A549 (cell line): ENCODE measurements at regions not wholly inside any gene's neighbourhood (a gene's known extent, or its start where the extent isn't known, plus 50 kb on each side); places are given as distances from the start of the nearest gene placed in this dataset.

Experiments
- ATAC-seq, 2 experiments: fragments of 200-7000 bp in 1 of 2; fragments of >200 bp in 1 of 2; cut with Nextera tagmentation in 1 of 2; cut with Tn5 transposase in 1 of 2; 3 replicates each; pipeline versions ENCODE4 v1.8.0 to v1.9.1; 2018 to 2020; ENCODE audit warnings: mild to moderate bottlenecking in 1 of 2, moderate library complexity in 1 of 2
- CTCF ChIA-PET: fragments of 300-600 bp; sonication (Branson Sonifier 250); formaldehyde crosslinking; extraction: SDS; loops from one replicate; lab custom pipeline; 2021; ENCODE audit warnings: antibody characterized with exemption, inconsistent platforms; lab: Yijun Ruan, JAX
- POLR2A ChIA-PET: fragments of 350-600 bp; formaldehyde crosslinking; extraction: SDS; loops from one replicate; lab custom pipeline; 2021; ENCODE audit warnings: antibody characterized with exemption, inconsistent platforms; lab: Yijun Ruan, JAX
- DNase-seq, 2 experiments: peaks; one replicate each; pipeline versions ENCODE4 v3.0.0 to v3.0.0-alpha.2; 2011 to 2016; ENCODE audit warnings: low read depth in 1 of 2, low spot score in 1 of 2
- FAIRE-seq: peaks from 2 replicates; lab custom pipeline; 2011; peaks lifted over from hg19 to GRCh38; lab: Jason Lieb, UNC
- H3K27ac ChIP-seq, 2 experiments: fragments of >200 bp; sonication (Bioruptor Twin); formaldehyde crosslinking; 3 replicates each; pipeline ENCODE4 v1.5.1; 2016 to 2017
- H3K4me1 ChIP-seq: fragments of >200 bp; sonication (Bioruptor Twin); formaldehyde crosslinking; 3 replicates; pipeline ENCODE4 v1.6.1; 2016
- H3K4me2 ChIP-seq: fragments of >200 bp; sonication (Bioruptor Twin); formaldehyde crosslinking; 3 replicates; pipeline ENCODE4 v1.6.1; 2016
- H3K4me3 ChIP-seq: fragments of >200 bp; sonication (Bioruptor Twin); formaldehyde crosslinking; 3 replicates; pipeline ENCODE4 v1.5.1; 2016
- H3K9me3 ChIP-seq: fragments of >200 bp; sonication (Bioruptor Twin); formaldehyde crosslinking; 3 replicates; pipeline ENCODE4 v1.6.1; 2016
- BHLHE40 ChIP-seq: IDR thresholded peaks from 2 replicates; pipeline ENCODE4 v1.6.1; 2012; ENCODE audit warnings: low read depth, low read length, inconsistent platforms
- CBX8 ChIP-seq: fragments of 200-600 bp; sonication (generic); IDR thresholded peaks from 2 replicates; pipeline ENCODE4 v1.6.1; 2016
- EHF ChIP-seq: fragments of 250-450 bp; sonication (Bioruptor Pico); IDR thresholded peaks from 2 replicates; pipeline ENCODE4 v1.5.0; 2020; ENCODE audit warnings: mild to moderate bottlenecking
- FOSL2 ChIP-seq, 2 experiments: fragments of 450-650 bp in 1 of 2; fragments of >200 bp in 1 of 2; sonication (Bioruptor Twin) in 1 of 2; formaldehyde crosslinking; IDR thresholded peaks; 2 replicates each; pipeline versions ENCODE4 v1.5.0 to v1.6.1; 2016 to 2020; ENCODE audit warnings: mild to moderate bottlenecking in 1 of 2, moderate library complexity in 1 of 2
- GATA3 ChIP-seq: IDR thresholded peaks from 2 replicates; pipeline ENCODE4 v1.6.1; 2012; ENCODE audit warnings: borderline replicate concordance
- HOXA7 ChIP-seq: fragments of 250-450 bp; sonication (Bioruptor Pico); IDR thresholded peaks from 2 replicates; pipeline ENCODE4 v1.5.0; 2020; ENCODE audit warnings: mild to moderate bottlenecking, moderate library complexity
- HOXB13 ChIP-seq: fragments of 250-450 bp; sonication (Bioruptor Pico); IDR thresholded peaks from 2 replicates; pipeline ENCODE4 v1.5.0; 2020; ENCODE audit warnings: low read depth, mild to moderate bottlenecking, moderate library complexity
- HOXB5 ChIP-seq: fragments of 250-450 bp; sonication (Bioruptor Pico); IDR thresholded peaks from 2 replicates; pipeline ENCODE4 v1.5.0; 2020; ENCODE audit warnings: mild to moderate bottlenecking, moderate library complexity
- KDM1A ChIP-seq: fragments of 200-600 bp; sonication (generic); IDR thresholded peaks from 2 replicates; pipeline ENCODE4 v1.6.1; 2016; ENCODE audit warnings: low read depth, mild to moderate bottlenecking
- KDM5A ChIP-seq: fragments of 200-600 bp; sonication (generic); IDR thresholded peaks from 2 replicates; pipeline ENCODE4 v1.6.1; 2016; ENCODE audit warnings: antibody characterized with exemption, mild to moderate bottlenecking
- MYC ChIP-seq: IDR thresholded peaks from 2 replicates; pipeline ENCODE4 v1.6.1; 2012; ENCODE audit warnings: mild to moderate bottlenecking, inconsistent platforms, low read length, improper control_type of control experiment, borderline replicate concordance
- RFX5 ChIP-seq: fragments of 450-650 bp; IDR thresholded peaks from 2 replicates; pipeline ENCODE4 v1.7.1; 2014; ENCODE audit warnings: antibody characterized with exemption, mild to moderate bottlenecking, moderate library complexity
- TP53 ChIP-seq: fragments of 250-450 bp; sonication (Bioruptor Pico); IDR thresholded peaks from 2 replicates; pipeline ENCODE4 v1.5.0; 2021; ENCODE audit warnings: mild to moderate bottlenecking, moderate library complexity
- WGBS: methylation state at CpG from one replicate; pipeline ENCODE4 v1.1.6; 2017; ENCODE audit errors: missing lambda C conversion rate; 5-methylcytosine and 5-hydroxymethylcytosine counted together
- TF ChIP-seq, protein P1 (sequence below): fragments of >200 bp; sonication (Bioruptor Twin); formaldehyde crosslinking; IDR thresholded peaks from 3 replicates; pipeline ENCODE4 v1.5.1; 2016
- TF ChIP-seq, protein P2 (sequence below): IDR thresholded peaks from 2 replicates; pipeline ENCODE4 v1.6.1; 2012; ENCODE audit warnings: low read depth, borderline replicate concordance
- TF ChIP-seq, protein P3 (sequence below): IDR thresholded peaks from 2 replicates; pipeline ENCODE4 v1.6.1; 2012
- TF ChIP-seq, protein P4 (sequence below): fragments of 200-600 bp; sonication (generic); IDR thresholded peaks from 2 replicates; pipeline ENCODE4 v1.6.1; 2016; ENCODE audit warnings: antibody characterized with exemption, mild to moderate bottlenecking, moderate library complexity

DNA sequence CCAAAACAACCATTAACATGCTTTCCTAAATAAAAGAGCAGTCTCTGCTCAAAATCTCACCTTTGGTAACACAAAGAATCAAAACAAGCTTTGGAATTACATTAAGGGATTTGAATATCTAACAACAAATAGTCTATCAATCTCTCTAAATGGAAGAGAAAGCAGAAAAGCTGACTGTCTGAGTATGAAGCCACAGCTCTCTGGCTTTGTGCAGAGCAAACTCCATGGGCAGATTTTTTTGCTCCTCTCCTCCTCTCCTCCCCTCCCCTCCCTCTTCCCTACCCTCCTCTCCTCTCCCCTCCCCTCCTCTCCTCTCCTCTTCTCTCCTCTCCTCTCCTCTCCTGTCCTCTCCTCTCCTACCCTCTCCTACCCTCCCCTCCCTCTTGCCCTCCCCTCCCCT, 329.5 kb upstream of the ETAA1 start:
- H3K4me1 ChIP-seq: no peaks in the 10 kb centered on the region
- ATAC-seq: no peak

DNA sequence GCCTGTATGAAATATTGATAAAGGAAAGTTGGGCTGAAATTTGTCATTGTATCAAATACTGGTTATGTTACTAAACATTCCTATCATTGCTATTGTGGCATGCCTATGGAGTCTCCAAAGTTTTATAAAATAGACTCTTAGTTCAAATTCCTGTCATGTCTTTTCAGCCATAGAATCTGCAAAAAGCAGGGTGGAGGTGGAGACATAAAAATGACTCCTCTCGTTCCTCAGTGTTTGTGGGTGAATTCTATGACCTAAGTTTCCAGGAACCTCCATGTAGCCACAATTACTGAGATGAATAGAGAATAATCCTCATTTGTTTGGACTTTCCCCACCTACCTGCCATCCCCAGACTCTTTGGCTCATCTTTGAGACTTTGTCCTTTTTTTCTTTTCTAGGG, 326.3 kb upstream of the ETAA1 start:
- DNase-seq (no peak), FAIRE-seq (no peak), ATAC-seq (no peak)
- H3K4me3 ChIP-seq: no peak overlapping the region
- WGBS: 0% methylated on average over 1 of the region's 1 CpG
- H3K27ac ChIP-seq: no peak overlapping the region
- no peaks in the 10 kb centered on the region for H3K4me1 ChIP-seq
- H3K9me3 ChIP-seq: no peaks in the 10 kb centered on the region
- ChIA-PET POLR2A (no interaction called here), CTCF (no interaction called here)
- TF ChIP-seq, protein P1, sequence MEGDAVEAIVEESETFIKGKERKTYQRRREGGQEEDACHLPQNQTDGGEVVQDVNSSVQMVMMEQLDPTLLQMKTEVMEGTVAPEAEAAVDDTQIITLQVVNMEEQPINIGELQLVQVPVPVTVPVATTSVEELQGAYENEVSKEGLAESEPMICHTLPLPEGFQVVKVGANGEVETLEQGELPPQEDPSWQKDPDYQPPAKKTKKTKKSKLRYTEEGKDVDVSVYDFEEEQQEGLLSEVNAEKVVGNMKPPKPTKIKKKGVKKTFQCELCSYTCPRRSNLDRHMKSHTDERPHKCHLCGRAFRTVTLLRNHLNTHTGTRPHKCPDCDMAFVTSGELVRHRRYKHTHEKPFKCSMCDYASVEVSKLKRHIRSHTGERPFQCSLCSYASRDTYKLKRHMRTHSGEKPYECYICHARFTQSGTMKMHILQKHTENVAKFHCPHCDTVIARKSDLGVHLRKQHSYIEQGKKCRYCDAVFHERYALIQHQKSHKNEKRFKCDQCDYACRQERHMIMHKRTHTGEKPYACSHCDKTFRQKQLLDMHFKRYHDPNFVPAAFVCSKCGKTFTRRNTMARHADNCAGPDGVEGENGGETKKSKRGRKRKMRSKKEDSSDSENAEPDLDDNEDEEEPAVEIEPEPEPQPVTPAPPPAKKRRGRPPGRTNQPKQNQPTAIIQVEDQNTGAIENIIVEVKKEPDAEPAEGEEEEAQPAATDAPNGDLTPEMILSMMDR: no peak
- TF ChIP-seq HOXB5 (CRISPR knock-in tag) (no peak), CBX8 (no peak), RFX5 (no peak)
- no peak overlapping the region for H3K4me2 ChIP-seq

More for the DNA sequence above, 329.5 kb upstream of the ETAA1 start:
- H3K27ac ChIP-seq: no peak overlapping the region
- H3K4me2 ChIP-seq: no peak overlapping the region
- no peak for FAIRE-seq
- POLR2A ChIA-PET: no interaction called here
- H3K4me3 ChIP-seq: no peak overlapping the region
- TF ChIP-seq KDM5A: no peak
- TF ChIP-seq TP53 (CRISPR knock-in tag): no peak
- TF ChIP-seq, protein P2, sequence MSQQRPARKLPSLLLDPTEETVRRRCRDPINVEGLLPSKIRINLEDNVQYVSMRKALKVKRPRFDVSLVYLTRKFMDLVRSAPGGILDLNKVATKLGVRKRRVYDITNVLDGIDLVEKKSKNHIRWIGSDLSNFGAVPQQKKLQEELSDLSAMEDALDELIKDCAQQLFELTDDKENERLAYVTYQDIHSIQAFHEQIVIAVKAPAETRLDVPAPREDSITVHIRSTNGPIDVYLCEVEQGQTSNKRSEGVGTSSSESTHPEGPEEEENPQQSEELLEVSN: no peak
- TF ChIP-seq, all 56 proteins: peak for 0
- CTCF ChIA-PET: no interaction called here
- no peaks in the 10 kb centered on the region for H3K9me3 ChIP-seq
- DNase-seq: no peak

DNA sequence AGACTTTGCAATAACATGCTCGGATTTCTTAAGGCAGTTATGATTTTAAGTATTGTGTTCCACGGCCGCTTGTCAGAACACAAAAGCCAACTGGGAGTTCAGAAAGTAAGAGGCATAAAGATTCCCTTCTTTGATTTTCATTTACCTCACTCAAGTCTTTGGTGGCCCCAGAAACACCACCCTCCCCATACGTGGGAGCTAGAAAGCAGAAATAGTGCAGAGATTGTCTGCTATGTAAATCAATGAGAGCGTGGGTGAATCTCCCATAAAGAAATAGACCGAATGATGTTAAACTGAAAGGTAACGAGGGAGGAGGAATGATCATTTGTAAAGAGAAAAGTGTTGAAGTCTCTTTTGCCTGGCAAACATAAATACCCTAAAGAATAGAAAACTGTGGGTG, 322.1 kb upstream of the ETAA1 start:
- FAIRE-seq: no peak
- no peak for TF ChIP-seq BHLHE40
- no peak for TF ChIP-seq HOXA7 (CRISPR knock-in tag)
- TF ChIP-seq KDM1A: no peak
- no peak for TF ChIP-seq GATA3
- no peak for TF ChIP-seq HOXB13 (CRISPR knock-in tag)
- TF ChIP-seq FOSL2 (IDR thresholded peaks at IDR 0.05): no peak
- no peak for TF ChIP-seq FOSL2 (CRISPR knock-in tag; IDR thresholded peaks at IDR 0.05)
- no peak for TF ChIP-seq MYC
- TF ChIP-seq, protein P3, sequence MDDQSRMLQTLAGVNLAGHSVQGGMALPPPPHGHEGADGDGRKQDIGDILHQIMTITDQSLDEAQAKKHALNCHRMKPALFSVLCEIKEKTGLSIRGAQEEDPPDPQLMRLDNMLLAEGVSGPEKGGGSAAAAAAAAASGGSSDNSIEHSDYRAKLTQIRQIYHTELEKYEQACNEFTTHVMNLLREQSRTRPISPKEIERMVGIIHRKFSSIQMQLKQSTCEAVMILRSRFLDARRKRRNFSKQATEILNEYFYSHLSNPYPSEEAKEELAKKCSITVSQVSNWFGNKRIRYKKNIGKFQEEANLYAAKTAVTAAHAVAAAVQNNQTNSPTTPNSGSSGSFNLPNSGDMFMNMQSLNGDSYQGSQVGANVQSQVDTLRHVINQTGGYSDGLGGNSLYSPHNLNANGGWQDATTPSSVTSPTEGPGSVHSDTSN: no peak
- TF ChIP-seq, protein P4, sequence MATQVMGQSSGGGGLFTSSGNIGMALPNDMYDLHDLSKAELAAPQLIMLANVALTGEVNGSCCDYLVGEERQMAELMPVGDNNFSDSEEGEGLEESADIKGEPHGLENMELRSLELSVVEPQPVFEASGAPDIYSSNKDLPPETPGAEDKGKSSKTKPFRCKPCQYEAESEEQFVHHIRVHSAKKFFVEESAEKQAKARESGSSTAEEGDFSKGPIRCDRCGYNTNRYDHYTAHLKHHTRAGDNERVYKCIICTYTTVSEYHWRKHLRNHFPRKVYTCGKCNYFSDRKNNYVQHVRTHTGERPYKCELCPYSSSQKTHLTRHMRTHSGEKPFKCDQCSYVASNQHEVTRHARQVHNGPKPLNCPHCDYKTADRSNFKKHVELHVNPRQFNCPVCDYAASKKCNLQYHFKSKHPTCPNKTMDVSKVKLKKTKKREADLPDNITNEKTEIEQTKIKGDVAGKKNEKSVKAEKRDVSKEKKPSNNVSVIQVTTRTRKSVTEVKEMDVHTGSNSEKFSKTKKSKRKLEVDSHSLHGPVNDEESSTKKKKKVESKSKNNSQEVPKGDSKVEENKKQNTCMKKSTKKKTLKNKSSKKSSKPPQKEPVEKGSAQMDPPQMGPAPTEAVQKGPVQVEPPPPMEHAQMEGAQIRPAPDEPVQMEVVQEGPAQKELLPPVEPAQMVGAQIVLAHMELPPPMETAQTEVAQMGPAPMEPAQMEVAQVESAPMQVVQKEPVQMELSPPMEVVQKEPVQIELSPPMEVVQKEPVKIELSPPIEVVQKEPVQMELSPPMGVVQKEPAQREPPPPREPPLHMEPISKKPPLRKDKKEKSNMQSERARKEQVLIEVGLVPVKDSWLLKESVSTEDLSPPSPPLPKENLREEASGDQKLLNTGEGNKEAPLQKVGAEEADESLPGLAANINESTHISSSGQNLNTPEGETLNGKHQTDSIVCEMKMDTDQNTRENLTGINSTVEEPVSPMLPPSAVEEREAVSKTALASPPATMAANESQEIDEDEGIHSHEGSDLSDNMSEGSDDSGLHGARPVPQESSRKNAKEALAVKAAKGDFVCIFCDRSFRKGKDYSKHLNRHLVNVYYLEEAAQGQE: no peak
- no peak for TF ChIP-seq EHF (CRISPR knock-in tag)
- TF ChIP-seq, all 56 proteins: peak for 0
- ChIA-PET CTCF (interaction anchor here (0.9 kb wide), 1 partner anchor 10 kb away, joined by 4 read pairs; no protein-coding TSS in a partner anchor), POLR2A (no interaction called here)
- DNase-seq: no peak
- no peak overlapping the region for H3K4me2 ChIP-seq
- H3K4me3 ChIP-seq: no peak overlapping the region
- H3K9me3 ChIP-seq: no peaks in the 10 kb centered on the region
- no peaks in the 10 kb centered on the region for H3K4me1 ChIP-seq
- H3K27ac ChIP-seq: no peak overlapping the region
- no peak for ATAC-seq
- WGBS: 34% methylated on average over 7 of the region's 7 CpGs
